Brain pericyte (primary cell): ENCODE measurements at regions not wholly inside any gene's neighbourhood (a gene's known extent, or its start where the extent isn't known, plus 50 kb on each side); places are given as distances from the start of the nearest gene placed in this dataset.
"Not testable (repeated sequence)": the region's sequence is repeated elsewhere in the genome, so short reads cannot be mapped to it uniquely, and the experiment has no call there.

Experiments used
- DNase-seq: peaks from one replicate; pipeline ENCODE4 v3.0.0-alpha.2; 2012; ENCODE audit warnings: low read depth, low spot score

DNA sequence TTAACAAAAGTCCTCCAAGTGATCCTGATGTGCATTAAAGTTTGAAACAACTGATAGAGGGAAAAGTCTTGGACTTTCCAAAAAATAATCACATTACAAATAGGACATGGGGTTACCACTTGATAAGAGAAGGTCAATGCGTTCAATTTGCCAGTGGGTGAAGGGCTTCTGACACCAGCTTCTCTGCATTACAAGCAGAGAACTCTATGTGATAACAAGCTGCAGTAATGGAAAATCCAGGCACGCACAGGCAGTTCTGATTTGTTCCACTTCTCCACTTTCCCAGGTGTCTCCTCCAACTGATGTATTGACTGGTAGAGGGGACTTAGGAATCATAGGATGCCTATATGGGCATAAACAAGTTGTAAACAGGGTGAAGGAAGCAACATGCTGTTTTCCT is 234.0 kb upstream of the MGAT5 start:
- DNase-seq = no peak

DNA sequence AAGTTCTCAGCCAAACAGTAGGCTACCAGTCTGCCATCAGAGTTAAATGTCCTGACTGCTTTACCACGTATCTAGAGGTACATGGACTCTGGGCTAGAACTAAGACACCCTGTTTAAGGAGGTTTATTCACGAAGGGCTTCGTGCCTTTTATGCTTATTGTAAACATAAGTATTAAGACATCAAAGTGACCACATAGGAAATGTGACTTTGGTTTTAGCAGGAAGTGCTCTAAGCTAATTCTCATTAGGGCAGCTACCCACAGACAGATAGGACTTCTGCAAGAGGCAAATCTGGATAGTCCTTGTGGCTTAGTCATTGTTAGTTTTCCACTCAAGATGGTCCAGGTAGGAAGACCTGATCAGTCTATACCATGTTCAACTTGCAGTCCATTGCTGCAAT is 233.3 kb upstream of the MGAT5 start:
- no peak for DNase-seq

DNA sequence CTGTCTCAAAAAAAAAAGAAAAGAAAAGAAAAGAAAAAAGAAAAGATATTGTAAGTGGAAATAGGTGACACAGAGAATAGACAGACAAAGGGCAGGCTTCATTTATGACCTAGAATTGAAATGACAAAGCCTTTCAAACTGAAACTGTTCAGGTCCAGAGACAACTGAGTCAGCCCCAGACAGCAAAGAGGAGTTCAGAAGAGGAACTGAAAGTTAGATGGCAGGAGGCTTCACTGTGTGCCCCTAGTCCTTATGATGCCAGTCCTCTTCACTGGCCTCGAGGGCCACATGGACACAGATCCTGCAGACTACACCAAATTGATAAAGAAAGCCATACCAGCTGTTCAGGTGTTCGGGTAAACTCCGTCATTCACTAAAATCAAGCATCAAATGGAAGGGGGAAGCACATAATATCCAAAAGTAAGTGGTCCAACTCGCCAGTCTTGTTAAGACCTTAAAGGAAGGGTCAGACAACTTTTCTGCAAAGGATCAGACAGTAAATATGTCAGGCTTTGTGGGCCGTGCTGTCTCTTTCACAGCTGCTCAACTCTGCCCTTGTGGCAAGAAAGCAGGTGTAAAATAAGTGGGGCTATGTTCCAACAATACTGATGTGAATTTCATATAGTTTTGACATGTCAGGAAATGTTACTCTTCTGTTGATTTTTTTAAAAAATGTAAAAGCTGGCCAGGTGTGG is 231.9 kb upstream of the MGAT5 start:
- DNase-seq = no peak

DNA sequence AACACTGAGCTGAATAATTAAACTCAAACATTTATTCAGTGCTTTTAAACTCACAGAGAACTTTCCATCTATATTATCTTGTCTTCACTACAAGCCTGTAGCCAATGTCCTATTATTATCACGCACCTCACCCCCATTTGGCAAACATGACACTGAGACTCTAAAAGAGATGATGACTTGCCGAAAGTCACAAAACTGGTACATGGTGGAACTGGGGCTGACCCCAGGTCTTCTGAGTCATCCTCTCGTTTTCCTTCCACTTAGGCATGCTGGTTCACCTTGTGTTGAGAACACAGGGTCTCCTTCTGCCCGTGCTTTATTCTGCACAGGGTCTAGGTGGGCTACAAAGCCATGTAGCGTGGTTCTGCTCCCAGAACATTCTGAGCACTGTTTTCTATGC is 230.0 kb upstream of the MGAT5 start:
- no peak for DNase-seq

- no peak for DNase-seq
These were observed 225.9 kb upstream of the MGAT5 start for GRCh38 chr2:134027980-134028379.

- DNase-seq = no peak
These were observed 224.5 kb upstream of the MGAT5 start for GRCh38 chr2:134029418-134029817.

DNA sequence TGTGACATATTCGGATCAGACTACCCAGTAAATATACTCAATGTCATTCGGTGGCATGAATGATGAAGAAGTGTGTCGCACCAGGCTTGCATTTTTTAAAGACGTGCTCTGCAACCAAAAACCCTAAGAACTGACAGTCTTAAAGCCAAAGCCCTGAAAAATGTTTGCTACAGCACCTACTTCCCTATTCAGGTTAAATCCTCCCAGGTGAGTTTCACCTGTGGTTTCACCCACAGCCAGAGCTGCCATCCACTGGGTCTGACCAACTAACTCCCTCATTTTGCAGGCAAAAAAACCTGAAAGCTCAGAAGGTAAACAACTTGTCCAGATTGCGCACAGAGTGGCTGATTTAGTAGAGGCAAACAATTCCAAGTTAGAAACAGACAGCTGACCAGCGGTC is 222.3 kb upstream of the MGAT5 start:
- no peak for DNase-seq

- no peak for DNase-seq
These were observed 218.1 kb upstream of the MGAT5 start for GRCh38 chr2:134035605-134036370.

GRCh38 chr2:134039912-134040581 is 213.8 kb upstream of the MGAT5 start:
- DNase-seq = no peak

DNA sequence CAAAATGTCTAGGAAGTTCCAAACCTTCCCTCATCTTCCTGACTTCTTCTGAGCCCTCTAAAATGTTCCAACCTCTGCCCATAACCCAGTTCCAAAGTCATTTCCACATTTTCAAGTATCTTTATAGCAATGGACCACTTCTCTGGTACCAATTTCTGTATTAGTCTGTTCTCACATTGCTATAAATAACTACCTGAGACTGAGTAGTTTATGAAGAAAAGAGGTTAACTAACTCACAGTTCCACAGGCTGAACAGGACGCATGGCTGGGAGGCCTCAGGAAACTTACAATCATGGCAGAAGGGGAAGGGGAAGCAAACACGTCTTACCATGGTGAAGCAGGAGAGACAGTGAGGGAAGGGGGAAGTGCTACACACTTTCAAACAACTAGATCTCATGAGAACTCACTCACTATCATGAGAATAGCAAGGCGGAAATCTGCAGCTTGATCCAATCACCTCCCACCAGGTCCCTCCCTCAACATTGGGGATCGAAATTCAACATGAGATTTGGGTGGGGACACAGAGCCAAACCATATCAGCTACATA is 213.2 kb upstream of the MGAT5 start:
- not testable (repeated sequence) for DNase-seq

DNA sequence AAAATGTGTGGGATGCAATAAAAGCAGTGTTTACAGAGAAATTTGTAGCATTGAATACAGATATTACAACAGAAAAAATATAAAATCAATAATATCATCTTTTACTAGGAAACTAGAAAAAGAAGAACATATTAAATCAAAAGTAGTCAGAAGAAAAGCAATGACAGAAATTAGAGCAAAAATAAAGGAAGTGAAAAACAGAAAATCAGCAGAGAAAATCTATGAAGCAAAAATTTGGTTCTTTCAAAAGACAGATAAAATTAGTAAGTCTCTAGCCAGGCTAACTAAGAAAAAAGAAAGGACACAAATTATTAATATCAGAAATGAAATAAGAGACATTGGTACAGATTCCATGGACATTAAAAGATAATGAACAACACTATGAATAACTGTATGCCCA is 212.0 kb upstream of the MGAT5 start:
- DNase-seq = no peak

DNA sequence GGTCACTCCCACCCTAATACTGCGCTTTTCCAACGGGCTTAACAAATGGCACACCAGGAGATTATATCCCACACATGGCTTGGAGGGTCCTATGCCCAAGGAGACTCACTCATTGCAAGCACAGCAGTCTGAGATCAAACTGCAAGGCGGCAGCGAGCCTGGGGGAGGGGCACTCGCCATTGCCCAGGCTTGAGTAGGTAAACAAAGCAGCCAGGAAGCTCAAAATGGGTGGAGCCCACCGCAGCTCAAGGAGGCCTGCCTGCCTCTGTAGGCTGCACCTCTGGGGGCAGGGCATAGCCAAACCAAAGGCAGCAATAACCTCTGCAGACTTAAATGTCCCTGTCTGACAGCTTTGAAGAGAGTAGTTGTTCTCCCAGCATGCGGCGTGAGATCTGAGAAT is 210.8 kb upstream of the MGAT5 start:
- DNase-seq = not testable (repeated sequence)

DNA sequence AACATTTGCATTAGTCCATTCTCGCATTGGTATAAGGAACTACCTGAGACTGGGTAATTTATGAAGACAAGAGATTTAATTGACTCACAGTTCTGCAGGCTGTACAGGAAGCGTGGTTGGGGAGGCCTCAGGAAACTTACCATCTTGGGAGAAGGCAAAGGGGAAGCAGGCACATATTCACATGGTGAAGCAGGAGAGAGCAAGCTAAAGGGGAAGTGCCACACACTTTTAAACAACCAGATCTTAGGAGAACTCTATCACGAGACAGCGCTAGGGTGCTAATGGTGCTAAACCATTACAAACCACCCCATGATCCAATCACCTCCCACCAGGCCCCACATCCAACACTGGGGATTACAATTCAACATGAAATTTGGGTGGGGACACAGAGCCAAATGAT is 201.7 kb upstream of the MGAT5 start:
- no peak for DNase-seq

DNA sequence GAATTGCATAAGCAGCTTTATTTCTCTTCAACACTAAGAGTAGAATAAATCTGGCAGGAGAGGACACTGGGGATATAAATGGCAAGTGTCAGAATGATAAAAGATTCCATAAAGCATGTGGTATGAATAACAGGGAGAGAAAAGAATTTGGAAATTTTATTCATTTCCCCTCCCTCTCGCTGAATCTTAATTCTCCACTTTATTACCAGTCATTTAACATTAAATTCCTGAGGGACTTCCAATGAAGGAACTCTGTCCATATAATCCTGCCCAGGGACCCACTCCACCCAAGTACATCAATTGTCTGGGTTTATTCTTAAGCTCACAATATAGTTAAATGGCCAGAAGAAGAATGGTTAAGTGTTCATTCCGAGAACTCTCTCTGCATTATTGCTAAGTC is 197.7 kb upstream of the MGAT5 start:
- DNase-seq = no peak

DNA sequence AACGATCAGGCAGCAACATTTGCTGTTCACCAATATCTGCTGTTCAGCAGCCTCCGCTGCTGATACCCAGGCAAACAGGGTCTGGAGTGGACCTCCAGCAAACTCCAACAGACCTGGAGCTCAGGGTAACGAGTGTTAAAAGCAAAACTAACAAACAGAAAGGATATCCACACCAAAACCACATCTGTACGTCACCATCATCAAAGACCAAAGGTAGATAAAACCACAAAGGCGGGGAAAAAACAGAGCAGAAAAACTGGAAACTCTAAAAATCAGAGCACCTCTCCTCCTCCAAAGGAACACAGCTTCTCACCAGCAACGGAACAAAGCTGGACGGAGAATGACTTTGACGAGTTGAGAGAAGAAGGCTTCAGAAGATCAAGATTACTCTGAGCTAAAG is 192.8 kb upstream of the MGAT5 start:
- DNase-seq = not testable (repeated sequence)

GRCh38 chr2:134062235-134062634 is 191.6 kb upstream of the MGAT5 start:
- not testable (repeated sequence) for DNase-seq

DNA sequence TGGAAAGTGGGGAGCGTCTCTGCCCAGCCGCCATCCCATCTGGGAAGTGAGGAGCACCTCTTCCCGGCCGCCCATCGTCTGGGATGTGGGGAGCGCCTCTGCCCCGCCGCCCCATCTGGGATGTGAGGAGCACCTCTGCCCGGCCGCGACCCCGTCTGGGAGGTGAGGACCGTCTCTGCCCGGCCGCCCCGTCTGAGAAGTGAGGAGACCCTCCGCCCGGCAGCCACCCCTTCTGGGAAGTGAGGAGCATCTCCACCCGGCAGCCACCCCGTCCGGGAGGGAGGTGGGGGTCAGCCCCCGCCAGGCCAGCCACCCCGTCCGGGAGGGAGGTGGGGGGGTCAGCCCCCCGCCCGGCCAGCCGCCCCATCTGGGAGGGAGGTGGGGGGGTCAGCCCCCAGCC is 190.0 kb upstream of the MGAT5 start:
- DNase-seq = not testable (repeated sequence)

DNA sequence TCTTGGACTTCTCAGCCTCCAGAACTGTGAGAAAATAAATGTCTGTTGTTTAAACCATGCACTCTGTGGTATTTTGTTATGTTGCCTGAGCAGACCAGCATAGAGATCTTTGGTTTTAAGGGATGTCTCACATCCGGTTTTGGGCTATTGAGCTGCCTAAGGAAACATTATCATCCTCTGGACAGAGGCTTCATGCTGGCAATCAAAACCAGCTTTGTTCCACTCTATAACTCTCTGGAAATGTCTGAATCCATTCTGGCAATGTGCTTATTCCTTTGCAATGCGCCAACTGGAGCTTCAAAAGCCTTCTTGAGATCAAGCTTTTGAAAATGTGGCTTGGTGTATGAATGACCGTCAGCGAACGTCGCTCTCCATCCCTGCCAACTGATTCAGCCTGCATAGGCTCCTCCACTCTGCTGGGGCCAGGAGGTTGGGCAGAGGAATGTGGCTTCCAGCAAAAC is 183.6 kb upstream of the MGAT5 start:
- DNase-seq = no peak

DNA sequence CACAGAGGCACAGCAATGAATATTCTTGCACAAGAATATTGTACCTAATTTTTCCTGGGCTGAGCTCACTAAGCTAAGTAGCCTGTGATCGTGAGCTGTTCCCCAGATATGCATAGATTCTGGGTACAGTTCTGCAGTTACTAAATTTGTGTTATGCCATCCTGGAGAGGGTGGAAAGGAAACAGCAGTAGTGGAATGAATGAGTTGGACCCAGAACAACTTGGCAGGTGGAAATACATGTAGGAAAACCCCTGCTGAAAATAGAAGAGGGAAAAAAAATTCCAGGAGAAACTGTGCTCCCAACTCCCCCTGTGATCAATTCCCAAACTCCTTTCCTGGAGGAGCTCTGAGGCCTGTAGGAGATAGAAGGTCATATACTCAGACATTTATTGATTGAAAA is 181.5 kb upstream of the MGAT5 start:
- DNase-seq = no peak

- DNase-seq = no peak
These were observed 180.8 kb upstream of the MGAT5 start for GRCh38 chr2:134073023-134073422.

- DNase-seq = no peak
These were observed 179.3 kb upstream of the MGAT5 start for GRCh38 chr2:134074619-134075018.

DNA sequence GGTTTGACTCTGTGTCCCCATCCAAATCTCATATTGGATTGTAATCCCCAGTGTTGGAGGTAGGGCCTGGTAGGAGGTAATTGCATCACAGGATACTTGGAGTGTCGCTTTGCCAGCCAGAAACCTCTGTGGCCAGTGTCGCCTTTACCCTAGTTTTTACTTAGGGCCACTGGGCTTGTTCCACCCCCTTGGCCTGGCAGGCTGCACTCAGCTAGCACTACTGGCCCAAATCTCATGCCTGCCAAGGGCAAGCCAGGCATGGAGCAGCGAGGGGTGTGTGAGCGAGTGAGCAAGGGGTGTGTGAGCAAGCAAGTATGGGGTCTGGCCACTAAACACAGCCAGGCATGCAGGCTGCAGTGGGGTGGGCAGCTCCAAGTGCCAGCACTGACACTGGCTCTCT is 178.7 kb upstream of the MGAT5 start:
- no peak for DNase-seq
